IPS-18a (cell line): ENCODE measurements at regions not wholly inside any gene's neighbourhood (a gene's known extent, or its start where the extent isn't known, plus 50 kb on each side); places are given as distances from the start of the nearest gene placed in this dataset.

Experiments
- H3K27ac ChIP-seq: one replicate; pipeline ENCODE4 v1.5.1; 2013; ENCODE audit warnings: low read length
- H3K27me3 ChIP-seq: one replicate; pipeline ENCODE4 v1.6.1; 2013; ENCODE audit warnings: mild to moderate bottlenecking, low read length; ENCODE audit not compliant: control insufficient read depth, insufficient read depth
- H3K36me3 ChIP-seq: one replicate; pipeline ENCODE4 v1.6.1; 2013; ENCODE audit warnings: low read depth, low read length; ENCODE audit not compliant: control insufficient read depth
- H3K4me1 ChIP-seq: one replicate; pipeline ENCODE4 v1.6.1; 2013; ENCODE audit warnings: low read depth, low read length; ENCODE audit not compliant: control insufficient read depth
- H3K4me3 ChIP-seq: one replicate; pipeline ENCODE4 v1.5.1; 2013; ENCODE audit warnings: low read length
- H3K9ac ChIP-seq: one replicate; pipeline ENCODE4 v1.6.1; 2013; ENCODE audit warnings: mild to moderate bottlenecking, low read length, moderate library complexity
- H3K9me3 ChIP-seq: one replicate; pipeline ENCODE4 v1.6.1; 2013; ENCODE audit warnings: low read depth, low read length; ENCODE audit not compliant: control insufficient read depth

DNA sequence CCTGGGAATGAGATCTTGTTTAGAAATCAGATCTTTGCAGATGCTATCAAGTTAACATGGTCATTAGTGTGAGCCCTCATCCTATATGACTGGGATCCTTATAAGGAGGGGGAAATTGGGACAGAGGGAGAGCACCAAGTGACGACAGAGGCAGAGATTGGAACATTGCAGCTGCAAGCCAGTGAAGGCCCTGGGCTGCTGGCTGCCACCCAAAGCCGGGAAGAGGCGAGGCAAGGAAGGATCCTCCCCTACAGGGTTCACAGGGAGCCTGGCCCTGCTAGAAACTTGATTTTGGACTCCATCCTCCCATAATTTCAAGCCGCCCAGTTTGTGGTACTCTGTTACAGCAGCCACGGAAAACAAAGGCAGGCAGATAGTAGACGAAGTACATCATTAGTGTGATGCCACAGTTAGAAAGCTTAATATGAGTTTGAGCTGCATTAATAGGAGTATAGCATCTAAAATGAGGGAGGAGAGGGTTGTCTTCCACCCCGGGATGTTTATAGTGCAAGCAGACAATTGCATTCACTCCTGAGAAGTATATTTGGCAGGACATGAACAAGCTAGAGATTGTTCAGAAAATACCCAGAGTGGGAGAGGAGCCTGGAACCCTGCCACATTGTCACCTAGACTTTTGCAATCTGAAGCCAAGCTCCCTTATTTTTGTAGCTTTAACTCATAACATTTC lies 56.8 kb upstream of the CLMP start:
- Histone ChIP-seq H3K27me3 (no peaks in the 10 kb centered on the region), H3K36me3 (no peaks in the 10 kb centered on the region), H3K9ac (no peak overlapping the region), H3K4me1 (no peaks in the 10 kb centered on the region), H3K4me3 (no peak overlapping the region), H3K27ac (no peak overlapping the region), H3K9me3 (no peaks in the 10 kb centered on the region)

DNA sequence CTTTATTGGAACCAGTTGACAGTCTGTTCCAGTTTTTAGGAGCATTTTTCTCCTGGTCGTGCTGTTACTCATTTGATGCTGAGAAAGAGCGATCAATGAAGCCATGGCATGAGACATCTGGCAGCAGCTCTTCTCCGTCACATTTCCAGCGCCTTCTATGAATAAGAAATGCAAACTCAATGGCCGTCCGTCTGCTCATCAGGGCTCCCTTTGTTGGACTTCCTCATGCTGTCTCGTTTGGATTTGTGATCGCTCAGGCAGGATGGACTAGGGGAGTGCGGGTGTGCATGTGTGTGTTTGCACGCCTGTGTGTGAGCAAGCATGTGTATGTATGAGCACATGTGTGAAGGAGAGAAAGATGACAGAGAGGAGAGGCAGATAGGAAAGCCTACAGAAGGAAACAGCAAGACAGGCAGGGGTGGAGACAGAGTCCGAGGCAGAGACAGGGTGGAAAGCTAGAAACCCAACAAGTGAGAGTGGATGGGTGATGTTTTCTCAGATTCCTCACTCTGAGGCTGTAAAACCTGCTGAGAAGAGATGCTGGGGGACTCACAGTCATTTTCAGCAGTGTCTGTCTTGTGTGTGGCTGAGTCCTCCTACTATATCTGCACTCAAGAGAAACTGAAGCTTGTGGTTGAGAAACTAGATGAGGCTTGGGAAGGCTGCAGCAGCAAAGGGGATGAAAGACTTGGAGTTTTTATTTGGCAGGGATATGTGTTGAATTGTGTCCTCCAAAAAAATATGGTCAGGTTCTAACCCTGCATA lies 56.0 kb upstream of the CLMP start:
- Histone ChIP-seq H3K9me3 (no peaks in the 10 kb centered on the region), H3K36me3 (no peaks in the 10 kb centered on the region), H3K4me3 (no peak overlapping the region), H3K27ac (no peak overlapping the region), H3K9ac (no peak overlapping the region), H3K4me1 (no peaks in the 10 kb centered on the region), H3K27me3 (no peaks in the 10 kb centered on the region)

DNA sequence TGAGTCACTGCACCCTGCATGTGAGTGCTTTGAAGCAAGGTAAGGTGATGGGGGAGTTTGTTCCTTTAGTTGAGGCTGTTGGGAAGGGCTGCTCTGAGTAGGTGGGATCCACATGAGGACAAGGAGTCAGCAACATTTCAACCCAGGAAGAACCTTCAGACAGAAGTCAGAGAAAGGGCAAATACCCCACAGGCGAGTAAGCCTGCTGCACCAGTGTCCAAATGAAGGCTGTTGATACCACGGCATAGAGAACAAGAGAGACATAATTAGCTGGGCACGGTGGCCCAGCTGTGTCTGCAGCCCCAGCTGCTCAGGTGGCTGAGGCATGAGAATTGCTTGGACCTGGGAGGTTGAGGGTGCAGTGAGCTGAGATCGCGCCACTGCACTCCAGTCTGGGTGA lies 54.3 kb upstream of the CLMP start:
- Histone ChIP-seq H3K36me3 (no peaks in the 10 kb centered on the region), H3K9ac (no peak overlapping the region), H3K9me3 (no peaks in the 10 kb centered on the region), H3K27me3 (no peaks in the 10 kb centered on the region), H3K27ac (no peak overlapping the region), H3K4me3 (no peak overlapping the region), H3K4me1 (no peaks in the 10 kb centered on the region)

- H3K4me1 ChIP-seq: peaks cover 9% of the 10 kb centered on the region
- no peak overlapping the region for H3K27ac ChIP-seq
- H3K27me3 ChIP-seq: no peaks in the 10 kb centered on the region
- H3K9me3 ChIP-seq: no peaks in the 10 kb centered on the region
- no peak overlapping the region for H3K4me3 ChIP-seq
- no peak overlapping the region for H3K9ac ChIP-seq
- no peaks in the 10 kb centered on the region for H3K36me3 ChIP-seq
Measured at GRCh38 chr11:123247813-123248379, 52.8 kb upstream of the CLMP start.

DNA sequence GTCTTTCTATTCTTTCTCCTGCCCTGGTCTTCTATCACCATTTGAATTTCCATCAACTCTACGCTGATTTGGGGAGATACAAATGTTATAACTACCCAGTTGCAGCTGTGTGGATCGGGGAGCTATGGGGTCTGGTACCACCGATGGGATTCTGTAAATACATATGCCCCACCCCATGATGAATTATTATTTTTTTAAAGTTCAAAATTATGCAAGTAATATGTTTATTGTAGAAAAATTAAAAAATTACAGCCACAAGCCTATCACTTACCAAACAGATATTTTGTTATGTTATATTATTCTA lies 52.4 kb upstream of the CLMP start:
- no peak overlapping the region for H3K27ac ChIP-seq
- H3K36me3 ChIP-seq: no peaks in the 10 kb centered on the region
- no peak overlapping the region for H3K4me3 ChIP-seq
- peaks cover 9% of the 10 kb centered on the region for H3K4me1 ChIP-seq
- H3K9me3 ChIP-seq: no peaks in the 10 kb centered on the region
- no peak overlapping the region for H3K9ac ChIP-seq
- H3K27me3 ChIP-seq: no peaks in the 10 kb centered on the region

GRCh38 chr11:123246749-123247495 lies 51.9 kb upstream of the CLMP start:
- Histone ChIP-seq H3K27ac (no peak overlapping the region), H3K9ac (no peak overlapping the region), H3K27me3 (no peaks in the 10 kb centered on the region), H3K4me3 (no peak overlapping the region), H3K4me1 (peaks cover 9% of the 10 kb centered on the region), H3K9me3 (no peaks in the 10 kb centered on the region), H3K36me3 (no peaks in the 10 kb centered on the region)

- Histone ChIP-seq H3K9ac (no peak overlapping the region), H3K27ac (no peak overlapping the region), H3K27me3 (no peaks in the 10 kb centered on the region), H3K9me3 (no peaks in the 10 kb centered on the region), H3K36me3 (no peaks in the 10 kb centered on the region), H3K4me1 (peaks cover 9% of the 10 kb centered on the region), H3K4me3 (no peak overlapping the region)
Measured at GRCh38 chr11:123245567-123245966, 50.5 kb upstream of the CLMP start.
